HEK293 (cell line): ENCODE measurements at regions not wholly inside any gene's neighbourhood (a gene's known extent, or its start where the extent isn't known, plus 50 kb on each side); places are given as distances from the start of the nearest gene placed in this dataset.

Source experiments
- CTCF ChIA-PET: fragments of 350-600 bp; formaldehyde crosslinking; extraction: SDS; loops from one replicate; lab custom pipeline; 2021; ENCODE audit warnings: antibody characterized with exemption; lab: Yijun Ruan, JAX
- POLR2A ChIA-PET: fragments of 300-600 bp; formaldehyde crosslinking; extraction: SDS; loops from one replicate; lab custom pipeline; 2020; ENCODE audit warnings: antibody characterized with exemption, inconsistent platforms; lab: Yijun Ruan, JAX
- H3K27ac ChIP-seq: fragments of 200-500 bp; sonication (Bioruptor generic); 2 replicates; pipeline ENCODE4 v1.5.1; 2014; ENCODE audit warnings: low read depth, low read length, control low read depth, inconsistent platforms; ENCODE audit errors: extremely low read depth
- H3K36me3 ChIP-seq, 2 experiments: fragments of 200-500 bp in 1 of 2; sonication (Bioruptor generic) in 1 of 2; 1 replicate in 1 of 2; 2 replicates in 1 of 2; pipeline ENCODE4 v1.5.1; 2014 to 2017; ENCODE audit warnings: inconsistent platforms in 2 of 2, low read length in 2 of 2; ENCODE audit not compliant: control insufficient read depth in 2 of 2, insufficient read depth in 1 of 2
- H3K4me1 ChIP-seq: fragments of 200-500 bp; sonication (Bioruptor generic); 2 replicates; pipeline ENCODE4 v1.5.1; 2014; ENCODE audit warnings: mild to moderate bottlenecking, low read length, inconsistent platforms; ENCODE audit not compliant: control insufficient read depth, insufficient read depth
- H3K4me3 ChIP-seq: 2 replicates; pipeline ENCODE4 v1.5.1; 2011; ENCODE audit warnings: low read depth, mild to moderate bottlenecking, control low read depth, low read length, moderate library complexity
- H3K9me3 ChIP-seq: fragments of 200-500 bp; sonication (Bioruptor generic); 2 replicates; pipeline ENCODE4 v1.5.1; 2014; ENCODE audit warnings: low read depth, low read length, inconsistent platforms; ENCODE audit not compliant: control insufficient read depth, insufficient read depth
- BCL11B ChIP-seq: fragments of 450-650 bp; formaldehyde crosslinking; IDR thresholded peaks from 2 replicates; pipeline ENCODE4 v1.5.1; 2016; ENCODE audit warnings: low read depth, missing biosample characterization, missing genetic modification characterization
- GLIS1 ChIP-seq: fragments of 450-650 bp; formaldehyde crosslinking; IDR thresholded peaks from 2 replicates; pipeline ENCODE4 v1.5.1; 2016; ENCODE audit warnings: missing biosample characterization, missing genetic modification characterization
- MEIS1 ChIP-seq: sonication (generic); formaldehyde crosslinking; IDR thresholded peaks from 2 replicates; pipeline ENCODE4 v1.8.1; 2022; ENCODE audit warnings: missing genetic modification reagents, mild to moderate bottlenecking, borderline replicate concordance
- MZF1 ChIP-seq: fragments of 450-650 bp; formaldehyde crosslinking; IDR thresholded peaks from 2 replicates; pipeline ENCODE4 v1.5.1; 2017; ENCODE audit warnings: missing biosample characterization, missing genetic modification characterization, borderline replicate concordance
- SP2 ChIP-seq: fragments of 450-650 bp; formaldehyde crosslinking; IDR thresholded peaks from 2 replicates; pipeline ENCODE4 v1.5.1; 2016; ENCODE audit warnings: missing biosample characterization, missing genetic modification characterization
- TCF7L2 ChIP-seq: IDR thresholded peaks from 2 replicates; pipeline ENCODE4 v1.6.1; 2011; ENCODE audit warnings: low read depth, mild to moderate bottlenecking, inconsistent platforms, low read length, moderate library complexity, borderline replicate concordance
- ZNF10 ChIP-seq: fragments of 450-650 bp; formaldehyde crosslinking; IDR thresholded peaks from 2 replicates; pipeline ENCODE4 v1.5.1; 2017; ENCODE audit warnings: missing biosample characterization, missing genetic modification characterization
- ZNF23 ChIP-seq: fragments of 450-650 bp; formaldehyde crosslinking; IDR thresholded peaks from 2 replicates; pipeline ENCODE4 v1.5.1; 2016; ENCODE audit warnings: missing biosample characterization, missing genetic modification characterization, borderline replicate concordance
- ZNF335 ChIP-seq: fragments of 450-650 bp; formaldehyde crosslinking; conservative IDR thresholded peaks from 2 replicates; pipeline ENCODE4 v1.5.1; 2016; ENCODE audit warnings: missing biosample characterization, missing genetic modification characterization
- ZNF449 ChIP-seq: fragments of 450-650 bp; formaldehyde crosslinking; IDR thresholded peaks from 2 replicates; pipeline ENCODE4 v1.5.1; 2017; ENCODE audit warnings: missing biosample characterization, mild to moderate bottlenecking, missing genetic modification characterization, moderate library complexity
- ZNF514 ChIP-seq: fragments of 450-650 bp; formaldehyde crosslinking; IDR thresholded peaks from 2 replicates; pipeline ENCODE4 v1.5.1; 2016; ENCODE audit warnings: missing biosample characterization, missing genetic modification characterization
- ZNF529 ChIP-seq: fragments of 450-650 bp; formaldehyde crosslinking; IDR thresholded peaks from 2 replicates; pipeline ENCODE4 v1.5.1; 2017; ENCODE audit warnings: missing genetic modification characterization, missing biosample characterization; ENCODE audit not compliant: insufficient replicate concordance
- ZNF549 ChIP-seq: fragments of 450-650 bp; IDR thresholded peaks from 2 replicates; pipeline ENCODE4 v1.5.1; 2018; ENCODE audit warnings: missing biosample characterization, missing genetic modification characterization, mild to moderate bottlenecking, inconsistent platforms, moderate library complexity
- ZNF654 ChIP-seq: fragments of 450-650 bp; formaldehyde crosslinking; IDR thresholded peaks from 2 replicates; pipeline ENCODE4 v1.5.1; 2016; ENCODE audit warnings: low read depth, missing biosample characterization, missing genetic modification characterization
- ZNF660 ChIP-seq: fragments of 450-650 bp; IDR thresholded peaks from 2 replicates; pipeline ENCODE4 v1.5.1; 2018; ENCODE audit warnings: missing biosample characterization, mild to moderate bottlenecking, missing genetic modification characterization
- ZNF785 ChIP-seq: fragments of 450-650 bp; formaldehyde crosslinking; IDR thresholded peaks from 2 replicates; pipeline ENCODE4 v1.5.1; 2016; ENCODE audit warnings: missing biosample characterization, missing genetic modification characterization
- ZSCAN30 ChIP-seq: fragments of 450-650 bp; IDR thresholded peaks from 2 replicates; pipeline ENCODE4 v1.5.1; 2018; ENCODE audit warnings: missing biosample characterization, mild to moderate bottlenecking, missing genetic modification characterization, moderate library complexity
- TF ChIP-seq, protein P1 (sequence below): fragments of 450-650 bp; formaldehyde crosslinking; IDR thresholded peaks from 2 replicates; pipeline ENCODE4 v1.5.1; 2016; ENCODE audit warnings: missing biosample characterization, missing genetic modification characterization, borderline replicate concordance
- TF ChIP-seq, protein P2 (sequence below): fragments of 450-650 bp; formaldehyde crosslinking; IDR thresholded peaks from 2 replicates; pipeline ENCODE4 v1.5.1; 2016; ENCODE audit warnings: missing biosample characterization, missing genetic modification characterization

DNA sequence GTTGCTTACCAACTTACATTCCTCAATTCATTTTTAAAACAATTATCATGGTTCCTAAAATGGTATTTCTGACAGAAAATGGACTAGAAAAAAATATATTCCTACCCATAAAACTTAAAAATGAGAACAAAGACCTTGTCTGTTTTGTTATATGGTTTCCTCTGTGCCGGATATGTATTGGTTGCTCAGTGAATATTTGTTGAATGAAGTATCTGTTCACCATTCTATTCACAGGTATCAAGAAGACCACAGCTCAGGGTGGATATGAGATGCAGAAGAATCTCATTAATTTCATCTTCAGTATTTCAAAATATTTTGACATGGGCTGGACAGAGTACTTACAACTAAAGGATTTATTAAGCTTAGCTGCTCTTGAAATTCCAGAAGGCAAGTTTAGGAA lies 58.1 kb downstream of the TUSC7 start:
- TF ChIP-seq, protein P1, sequence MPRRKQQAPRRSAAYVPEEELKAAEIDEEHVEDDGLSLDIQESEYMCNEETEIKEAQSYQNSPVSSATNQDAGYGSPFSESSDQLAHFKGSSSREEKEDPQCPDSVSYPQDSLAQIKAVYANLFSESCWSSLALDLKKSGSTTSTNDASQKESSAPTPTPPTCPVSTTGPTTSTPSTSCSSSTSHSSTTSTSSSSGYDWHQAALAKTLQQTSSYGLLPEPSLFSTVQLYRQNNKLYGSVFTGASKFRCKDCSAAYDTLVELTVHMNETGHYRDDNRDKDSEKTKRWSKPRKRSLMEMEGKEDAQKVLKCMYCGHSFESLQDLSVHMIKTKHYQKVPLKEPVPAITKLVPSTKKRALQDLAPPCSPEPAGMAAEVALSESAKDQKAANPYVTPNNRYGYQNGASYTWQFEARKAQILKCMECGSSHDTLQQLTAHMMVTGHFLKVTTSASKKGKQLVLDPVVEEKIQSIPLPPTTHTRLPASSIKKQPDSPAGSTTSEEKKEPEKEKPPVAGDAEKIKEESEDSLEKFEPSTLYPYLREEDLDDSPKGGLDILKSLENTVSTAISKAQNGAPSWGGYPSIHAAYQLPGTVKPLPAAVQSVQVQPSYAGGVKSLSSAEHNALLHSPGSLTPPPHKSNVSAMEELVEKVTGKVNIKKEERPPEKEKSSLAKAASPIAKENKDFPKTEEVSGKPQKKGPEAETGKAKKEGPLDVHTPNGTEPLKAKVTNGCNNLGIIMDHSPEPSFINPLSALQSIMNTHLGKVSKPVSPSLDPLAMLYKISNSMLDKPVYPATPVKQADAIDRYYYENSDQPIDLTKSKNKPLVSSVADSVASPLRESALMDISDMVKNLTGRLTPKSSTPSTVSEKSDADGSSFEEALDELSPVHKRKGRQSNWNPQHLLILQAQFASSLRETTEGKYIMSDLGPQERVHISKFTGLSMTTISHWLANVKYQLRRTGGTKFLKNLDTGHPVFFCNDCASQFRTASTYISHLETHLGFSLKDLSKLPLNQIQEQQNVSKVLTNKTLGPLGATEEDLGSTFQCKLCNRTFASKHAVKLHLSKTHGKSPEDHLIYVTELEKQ (tag by site-specific recombination), result no peak
- TF ChIP-seq TCF7L2 (no peak), ZNF785 (tag by site-specific recombination) (no peak), ZNF549 (no peak), ZNF10 (tag by site-specific recombination) (no peak), MZF1 (tag by site-specific recombination) (no peak), ZSCAN30 (tag by site-specific recombination) (no peak), ZNF23 (tag by site-specific recombination) (no peak), ZNF514 (tag by site-specific recombination) (no peak), ZNF529 (tag by site-specific recombination) (no peak), ZNF660 (no peak), ZNF449 (no peak), GLIS1 (no peak), SP2 (no peak), BCL11B (tag by site-specific recombination) (no peak), ZNF335 (no peak)
- Histone ChIP-seq H3K4me3 (no peak overlapping the region), H3K4me1 (no peaks in the 10 kb centered on the region), H3K27ac (no peak overlapping the region), H3K36me3 (no peaks in the 10 kb centered on the region), H3K9me3 (no peaks in the 10 kb centered on the region)
- ChIA-PET POLR2A (no interaction called here), CTCF (interaction anchor here (0.6 to 1.6 kb wide), 2 partner anchors 10 to 234 kb away, joined by 3 read pairs; no protein-coding TSS in a partner anchor)

DNA sequence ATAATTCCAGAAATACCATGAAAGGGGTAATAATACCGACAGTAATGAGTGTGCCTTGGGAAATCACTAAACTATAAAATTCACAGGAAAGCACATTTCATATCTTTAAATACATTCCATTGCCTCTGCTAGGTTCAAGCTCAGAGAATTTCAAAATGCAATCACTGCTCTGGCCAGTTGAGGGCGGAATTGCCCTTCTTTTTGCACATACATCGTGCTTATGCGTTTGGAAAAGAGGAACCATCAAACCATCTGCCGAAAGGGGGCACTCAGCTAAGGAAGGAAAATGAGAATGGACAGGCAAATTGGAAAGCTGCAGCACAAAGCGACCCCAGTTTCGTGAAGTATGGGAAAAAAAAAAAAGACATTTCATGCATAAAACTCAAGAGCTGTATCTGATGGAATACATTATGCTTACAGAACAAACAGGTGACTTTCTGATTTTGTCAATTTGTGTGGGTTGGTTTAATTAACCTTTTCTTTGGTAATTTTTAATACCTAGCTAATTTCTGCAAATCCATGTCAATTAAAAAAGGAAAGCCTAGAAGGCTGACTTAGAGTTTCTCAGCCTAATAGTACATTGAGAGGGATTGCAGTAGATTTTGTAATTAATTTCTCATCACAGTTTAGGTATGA lies 61.4 kb downstream of the TUSC7 start:
- Histone ChIP-seq H3K9me3 (no peaks in the 10 kb centered on the region), H3K4me1 (no peaks in the 10 kb centered on the region), H3K27ac (no peak overlapping the region), H3K4me3 (no peak overlapping the region), H3K36me3 (no peaks in the 10 kb centered on the region)
- CTCF ChIA-PET, result interaction anchor here (0.6 to 1.7 kb wide), 33 partner anchors 9 to 1860 kb away, joined by 3 to 10 read pairs (median 3); no protein-coding TSS in a partner anchor
- POLR2A ChIA-PET, result interaction anchor here (0.6 kb wide), 1 partner anchor 1165 kb away, joined by 3 read pairs; no protein-coding TSS in a partner anchor
- TF ChIP-seq, protein P2, sequence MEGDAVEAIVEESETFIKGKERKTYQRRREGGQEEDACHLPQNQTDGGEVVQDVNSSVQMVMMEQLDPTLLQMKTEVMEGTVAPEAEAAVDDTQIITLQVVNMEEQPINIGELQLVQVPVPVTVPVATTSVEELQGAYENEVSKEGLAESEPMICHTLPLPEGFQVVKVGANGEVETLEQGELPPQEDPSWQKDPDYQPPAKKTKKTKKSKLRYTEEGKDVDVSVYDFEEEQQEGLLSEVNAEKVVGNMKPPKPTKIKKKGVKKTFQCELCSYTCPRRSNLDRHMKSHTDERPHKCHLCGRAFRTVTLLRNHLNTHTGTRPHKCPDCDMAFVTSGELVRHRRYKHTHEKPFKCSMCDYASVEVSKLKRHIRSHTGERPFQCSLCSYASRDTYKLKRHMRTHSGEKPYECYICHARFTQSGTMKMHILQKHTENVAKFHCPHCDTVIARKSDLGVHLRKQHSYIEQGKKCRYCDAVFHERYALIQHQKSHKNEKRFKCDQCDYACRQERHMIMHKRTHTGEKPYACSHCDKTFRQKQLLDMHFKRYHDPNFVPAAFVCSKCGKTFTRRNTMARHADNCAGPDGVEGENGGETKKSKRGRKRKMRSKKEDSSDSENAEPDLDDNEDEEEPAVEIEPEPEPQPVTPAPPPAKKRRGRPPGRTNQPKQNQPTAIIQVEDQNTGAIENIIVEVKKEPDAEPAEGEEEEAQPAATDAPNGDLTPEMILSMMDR (tag by site-specific recombination), result peak; percentile 28; the same call in 1 of the 2 replicates
- no peak for TF ChIP-seq MEIS1 (CRISPR knock-in tag)
- TF ChIP-seq ZNF654 (tag by site-specific recombination), result peak; percentile 80
